HepG2 (cell line): ENCODE measurements at regions not wholly inside any gene's neighbourhood (a gene's known extent, or its start where the extent isn't known, plus 50 kb on each side); places are given as distances from the start of the nearest gene placed in this dataset.

Experiments
- KLF16 ChIP-seq, 2 experiments: sonication (generic) in 1 of 2; formaldehyde crosslinking in 1 of 2; IDR thresholded peaks; 2 replicates each; pipeline versions ENCODE4 v1.6.1 to v1.8.0; 2016 to 2023; ENCODE audit warnings: missing genetic modification reagents in 2 of 2, missing compliant biosample characterization in 1 of 2
- POLR2A ChIP-seq, 2 experiments: IDR thresholded peaks; 2 replicates each; pipeline ENCODE4 v1.6.1; 2011; ENCODE audit warnings: low read depth in 2 of 2, low read length in 2 of 2, mild to moderate bottlenecking in 1 of 2, moderate library complexity in 1 of 2; ENCODE audit not compliant: insufficient read depth in 1 of 2
- ZNF281 ChIP-seq: sonication (generic); formaldehyde crosslinking; IDR thresholded peaks from 2 replicates; pipeline ENCODE4 v1.4.0; 2020; ENCODE audit warnings: missing genetic modification reagents, borderline replicate concordance
- ZNF580 ChIP-seq: IDR thresholded peaks from 2 replicates; pipeline ENCODE4 v1.6.1; 2016; ENCODE audit warnings: low read depth, borderline replicate concordance

DNA sequence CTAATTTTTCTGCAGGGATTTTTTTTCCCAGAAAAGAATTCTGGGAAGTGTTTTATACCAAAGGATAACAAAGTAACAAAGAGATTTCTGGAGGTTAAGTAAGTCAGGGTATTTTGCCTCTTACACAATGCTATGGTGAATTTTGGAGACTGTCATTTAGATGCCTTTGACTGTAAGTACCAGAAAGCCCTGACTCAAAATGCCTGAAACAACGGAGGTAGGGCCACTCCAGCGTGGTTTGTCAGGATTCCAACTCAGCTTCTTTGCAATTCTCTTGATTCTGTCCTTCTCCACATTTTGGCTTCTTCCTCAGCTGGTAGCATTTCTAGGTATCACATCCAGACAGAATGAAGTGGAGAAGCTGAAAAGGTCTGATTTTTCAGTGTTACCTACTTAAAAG is 106.5 kb downstream of the UCHL5 start:
- TF ChIP-seq ZNF580 (CRISPR knock-in tag) (no peak), POLR2A (IDR thresholded peaks at IDR 0.05; ENCODE audit: insufficient read depth in 1 of 2, low read depth in 2 of 2, low read length in 2 of 2) (no peak), ZNF281 (CRISPR knock-in tag) (no peak), KLF16 (CRISPR knock-in tag; IDR thresholded peaks at IDR 0.05) (no peak)
